Bronchial epithelial cell (primary cell): ENCODE measurements at regions not wholly inside any gene's neighbourhood (a gene's known extent, or its start where the extent isn't known, plus 50 kb on each side); places are given as distances from the start of the nearest gene placed in this dataset.

Experiments used
- DNase-seq: peaks from one replicate; pipeline ENCODE4 v3.0.0-alpha.2; 2010; ENCODE audit warnings: low read depth
- FAIRE-seq: peaks from 2 replicates; lab custom pipeline; 2011; peaks lifted over from hg19 to GRCh38; lab: Jason Lieb, UNC
- H3K27me3 ChIP-seq: 2 replicates; pipeline ENCODE4 v1.5.1; 2011; ENCODE audit warnings: low read length; ENCODE audit not compliant: control insufficient read depth, insufficient read depth
- H3K36me3 ChIP-seq: 2 replicates; pipeline ENCODE4 v1.5.1; 2011; ENCODE audit warnings: low read length; ENCODE audit not compliant: control insufficient read depth, insufficient read depth
- H3K4me3 ChIP-seq: 2 replicates; pipeline ENCODE4 v1.5.1; 2011; ENCODE audit warnings: mild to moderate bottlenecking, low read depth, low read length, control low read depth
- CTCF ChIP-seq: IDR thresholded peaks from 2 replicates; pipeline ENCODE4 v1.5.1; 2011; ENCODE audit warnings: mild to moderate bottlenecking, moderate library complexity, low read length, control low read depth, inconsistent platforms; ENCODE audit not compliant: insufficient read depth, severe bottlenecking

- no peak for TF ChIP-seq CTCF
- no peaks in the 10 kb centered on the region for H3K36me3 ChIP-seq
- H3K4me3 ChIP-seq, result no peak overlapping the region
- DNase-seq (no peak), FAIRE-seq (no peak)
- H3K27me3 ChIP-seq, result no peaks in the 10 kb centered on the region
These were observed 256.2 kb upstream of the ZSWIM2 start for GRCh38 chr2:187105218-187105617.

GRCh38 chr2:187102381-187102780 is 253.4 kb upstream of the ZSWIM2 start:
- DNase-seq (no peak), FAIRE-seq (no peak)
- H3K27me3 ChIP-seq, result no peaks in the 10 kb centered on the region
- H3K36me3 ChIP-seq, result no peaks in the 10 kb centered on the region
- no peak for TF ChIP-seq CTCF
- no peak overlapping the region for H3K4me3 ChIP-seq

GRCh38 chr2:187098154-187098553 is 249.2 kb upstream of the ZSWIM2 start:
- no peaks in the 10 kb centered on the region for H3K27me3 ChIP-seq
- TF ChIP-seq CTCF, result no peak
- DNase-seq, result no peak
- no peak for FAIRE-seq
- no peak overlapping the region for H3K4me3 ChIP-seq
- H3K36me3 ChIP-seq, result no peaks in the 10 kb centered on the region

DNA sequence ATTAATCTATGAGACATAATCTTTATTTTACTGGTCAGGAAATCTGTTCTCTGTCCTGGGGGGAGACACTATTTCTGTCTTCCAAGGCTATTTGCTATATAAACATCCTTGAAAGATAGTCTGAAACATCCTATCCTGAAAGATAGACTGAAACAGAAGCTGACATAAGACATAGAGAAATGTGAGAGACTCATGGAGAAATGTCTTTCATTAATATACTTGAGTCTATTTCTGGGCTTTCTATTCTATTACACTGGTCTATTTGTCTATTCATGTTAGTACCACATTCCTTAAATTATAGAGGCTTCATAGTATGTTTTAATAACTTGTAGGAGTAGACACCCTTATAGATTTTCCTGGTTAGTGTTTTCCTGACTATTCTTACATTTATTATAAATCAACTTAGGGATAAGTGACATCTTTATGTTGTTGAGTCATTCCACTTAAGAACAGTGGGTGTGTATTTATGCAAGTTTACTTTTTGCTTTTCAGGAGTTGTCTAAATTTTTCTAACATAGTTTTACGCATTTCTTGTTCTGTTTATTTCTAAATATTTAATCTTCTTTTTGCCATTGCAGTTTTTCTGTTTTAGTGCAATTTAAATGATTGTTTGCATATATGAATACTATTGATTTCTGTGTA is 244.9 kb upstream of the ZSWIM2 start:
- DNase-seq (no peak), FAIRE-seq (no peak)
- TF ChIP-seq CTCF, result no peak
- Histone ChIP-seq H3K4me3 (no peak overlapping the region), H3K36me3 (no peaks in the 10 kb centered on the region), H3K27me3 (no peaks in the 10 kb centered on the region)

GRCh38 chr2:187091664-187092063 is 242.7 kb upstream of the ZSWIM2 start:
- H3K27me3 ChIP-seq, result no peaks in the 10 kb centered on the region
- H3K36me3 ChIP-seq, result no peaks in the 10 kb centered on the region
- no peak for TF ChIP-seq CTCF
- DNase-seq, result no peak
- no peak for FAIRE-seq
- no peak overlapping the region for H3K4me3 ChIP-seq

DNA sequence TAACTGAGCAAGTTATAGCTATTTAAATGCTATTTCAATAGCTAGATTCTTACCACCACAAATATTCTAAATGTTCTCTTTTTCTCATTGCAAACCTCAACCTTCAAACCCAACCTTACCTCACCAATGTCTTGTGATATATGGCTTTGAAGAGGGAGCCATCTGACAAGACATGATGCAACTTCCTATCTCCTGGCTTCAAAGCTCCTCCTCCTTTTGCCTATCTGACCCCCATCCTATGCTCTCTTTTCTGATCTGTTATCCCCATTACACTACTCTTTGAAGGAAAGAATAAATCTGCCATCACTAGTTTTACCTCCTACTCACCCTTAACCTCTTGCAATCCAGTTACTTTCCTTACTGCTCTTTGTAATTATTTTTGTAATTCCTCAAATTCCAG is 235.6 kb upstream of the ZSWIM2 start:
- Histone ChIP-seq H3K4me3 (no peak overlapping the region), H3K36me3 (no peaks in the 10 kb centered on the region), H3K27me3 (no peaks in the 10 kb centered on the region)
- no peak for DNase-seq
- TF ChIP-seq CTCF, result no peak
- no peak for FAIRE-seq
